Progenitor cell of endocrine pancreas (in vitro differentiated cells): ENCODE measurements at regions not wholly inside any gene's neighbourhood (a gene's known extent, or its start where the extent isn't known, plus 50 kb on each side); places are given as distances from the start of the nearest gene placed in this dataset.

Experiments used
- DNase-seq: peaks from one replicate; pipeline ENCODE4 v3.0.0; 2021; ENCODE audit warnings: low spot score; ENCODE audit not compliant: unreplicated experiment
- H3K27ac Mint-ChIP-seq: 2 replicates; pipeline ENCODE4 v1.8.0; 2021; ENCODE audit warnings: mild to moderate bottlenecking, moderate library complexity, mixed read lengths
- H3K27me3 Mint-ChIP-seq: 2 replicates; pipeline ENCODE4 v1.8.0; 2021; ENCODE audit warnings: mixed read lengths
- H3K36me3 Mint-ChIP-seq: 2 replicates; pipeline ENCODE4 v1.8.0; 2022; ENCODE audit warnings: mixed read lengths; ENCODE audit not compliant: insufficient read depth
- H3K4me1 Mint-ChIP-seq: 2 replicates; pipeline ENCODE4 v1.8.0; 2021; ENCODE audit warnings: low read depth, mixed read lengths
- H3K4me3 Mint-ChIP-seq: 2 replicates; pipeline ENCODE4 v1.8.0; 2021; ENCODE audit warnings: low read depth, mild to moderate bottlenecking, moderate library complexity, mixed read lengths
- H3K9me3 Mint-ChIP-seq: 2 replicates; pipeline ENCODE4 v1.8.0; 2021; ENCODE audit warnings: low read depth, mixed read lengths
- CTCF ChIP-seq: fragments of 200-600 bp; sonication (generic); IDR thresholded peaks from one replicate; pipeline ENCODE4 v1.5.0; 2021; ENCODE audit warnings: antibody characterized with exemption, mild to moderate bottlenecking; ENCODE audit not compliant: unreplicated experiment

GRCh38 chr16:17850581-17851250 lies 380.0 kb upstream of the XYLT1 start:
- TF ChIP-seq CTCF, result no peak
- Mint-ChIP-seq H3K4me1 (peaks cover 10% of the 10 kb centered on the region), H3K4me3 (peak overlapping the region; percentile 24), H3K27ac (no peak overlapping the region), H3K9me3 (no peaks in the 10 kb centered on the region), H3K36me3 (no peaks in the 10 kb centered on the region), H3K27me3 (peaks cover 17% of the 10 kb centered on the region)
- DNase-seq, result no peak

- Mint-ChIP-seq H3K4me1 (peaks cover 10% of the 10 kb centered on the region), H3K27me3 (peaks cover 12% of the 10 kb centered on the region), H3K27ac (no peak overlapping the region), H3K4me3 (no peak overlapping the region), H3K9me3 (no peaks in the 10 kb centered on the region), H3K36me3 (no peaks in the 10 kb centered on the region)
- no peak for DNase-seq
- no peak for TF ChIP-seq CTCF
These were observed 376.6 kb upstream of the XYLT1 start for GRCh38 chr16:17847234-17847795.

- no peaks in the 10 kb centered on the region for H3K36me3 Mint-ChIP-seq
- DNase-seq, result no peak
- no peak for TF ChIP-seq CTCF
- H3K9me3 Mint-ChIP-seq, result no peaks in the 10 kb centered on the region
- H3K27ac Mint-ChIP-seq, result no peak overlapping the region
- peaks cover 8% of the 10 kb centered on the region for H3K27me3 Mint-ChIP-seq
- H3K4me1 Mint-ChIP-seq, result peaks cover 8% of the 10 kb centered on the region
- H3K4me3 Mint-ChIP-seq, result no peak overlapping the region
These were observed 375.3 kb upstream of the XYLT1 start for GRCh38 chr16:17846030-17846429.

GRCh38 chr16:17845031-17845430 lies 374.3 kb upstream of the XYLT1 start:
- TF ChIP-seq CTCF, result no peak
- Mint-ChIP-seq H3K9me3 (no peaks in the 10 kb centered on the region), H3K36me3 (no peaks in the 10 kb centered on the region), H3K27me3 (peaks cover 8% of the 10 kb centered on the region), H3K4me3 (no peak overlapping the region), H3K27ac (no peak overlapping the region), H3K4me1 (peaks cover 1% of the 10 kb centered on the region)
- no peak for DNase-seq

- no peaks in the 10 kb centered on the region for H3K36me3 Mint-ChIP-seq
- no peak for TF ChIP-seq CTCF
- DNase-seq, result no peak
- no peak overlapping the region for H3K4me3 Mint-ChIP-seq
- peaks cover 1% of the 10 kb centered on the region for H3K4me1 Mint-ChIP-seq
- no peak overlapping the region for H3K27ac Mint-ChIP-seq
- H3K27me3 Mint-ChIP-seq, result peaks cover 5% of the 10 kb centered on the region
- H3K9me3 Mint-ChIP-seq, result no peaks in the 10 kb centered on the region
These were observed 373.1 kb upstream of the XYLT1 start for GRCh38 chr16:17843905-17844304.
